ENCODE measurements at regions not wholly inside any gene's neighbourhood (a gene's known extent, or its start where the extent isn't known, plus 50 kb on each side); places are given as distances from the start of the nearest gene placed in this dataset.

- H4K20me1 ChIP-seq (replicated peaks; ENCODE audit: control insufficient read depth, extremely low read depth, insufficient read depth, low read length), result no peaks in the 10 kb centered on the region
- H3K9ac ChIP-seq (replicated peaks; ENCODE audit: extremely low read depth, insufficient read depth, low read length), result no peak overlapping the region
- intact Hi-C loops (cut with micrococcal nuclease), result no loop called here
- H3K4me1 ChIP-seq (ENCODE audit: control insufficient read depth, extremely low read depth, insufficient read depth, low read length), result no peaks in the 10 kb centered on the region
- FAIRE-seq (no peak), DNase-seq (ENCODE audit: low read depth, low spot score) (no peak)
- no peaks in the 10 kb centered on the region for H3K9me3 ChIP-seq (replicated peaks; ENCODE audit: control insufficient read depth, insufficient read depth, low read length)
- H3K79me2 ChIP-seq (ENCODE audit: control insufficient read depth, insufficient read depth, low read length), result no peaks in the 10 kb centered on the region
- H3K27me3 ChIP-seq (ENCODE audit: control insufficient read depth in 2 of 2, insufficient read depth in 2 of 2, low read length in 2 of 2), result no peaks in the 10 kb centered on the region
- no peak overlapping the region for H3K4me3 ChIP-seq (replicated peaks in 1 of 3; ENCODE audit: insufficient read depth in 1 of 3, low read depth in 1 of 3, low read length in 3 of 3)
- ChIA-PET CTCF (no interaction called here), POLR2A (no interaction called here)
- BruUV-seq (replicated peaks), result no TSS peak
- no peak for TF ChIP-seq JUN (IDR thresholded peaks at IDR 0.05; ENCODE audit: borderline replicate concordance, insufficient read depth, insufficient read length, low read depth)
- no peak for TF ChIP-seq FOS (IDR thresholded peaks at IDR 0.05; ENCODE audit: borderline replicate concordance, insufficient read depth, low read length)
- TF ChIP-seq MYC (IDR thresholded peaks at IDR 0.05; ENCODE audit: low read depth, low read length), result no peak
- TF ChIP-seq GATA2 (IDR thresholded peaks at IDR 0.05; ENCODE audit: insufficient read depth, insufficient read length, low read depth, low read length), result no peak
- no peak for TF ChIP-seq MAX (IDR thresholded peaks at IDR 0.05; ENCODE audit: insufficient read depth, insufficient read length)
- no peak for TF ChIP-seq POLR2AphosphoS5 (IDR thresholded peaks at IDR 0.05; ENCODE audit: insufficient read depth, low read depth, low read length)
- TF ChIP-seq EZH2 (IDR thresholded peaks at IDR 0.05; ENCODE audit: borderline replicate concordance, low read depth, low read length, severe bottlenecking), result no peak
- TF ChIP-seq POLR2A (IDR thresholded peaks at IDR 0.05; ENCODE audit: low read depth, low read length), result no peak
- TF ChIP-seq CTCF (IDR thresholded peaks at IDR 0.05; ENCODE audit: extremely low read depth in 1 of 2, insufficient read depth in 1 of 2, low read depth in 1 of 2, low read length in 2 of 2), result no peak
- no peaks in the 10 kb centered on the region for H3K36me3 ChIP-seq (ENCODE audit: control insufficient read depth in 2 of 2, extremely low read depth in 1 of 2, insufficient read depth in 2 of 2, low read length in 2 of 2)
- dilution Hi-C loops (cut with MboI; ENCODE audit: extremely low pct_ligation_motif_present, low sequenced_read_pairs), result no loop called here
- H3K4me2 ChIP-seq (ENCODE audit: insufficient read depth, low read length), result no peak overlapping the region
- no peak overlapping the region for H3K27ac ChIP-seq (ENCODE audit: insufficient read depth, low read depth, low read length)
- no peak overlapping the region for H2AFZ ChIP-seq (ENCODE audit: low read depth, low read length)
- H3K9me1 ChIP-seq (replicated peaks; ENCODE audit: control insufficient read depth, extremely low read depth, insufficient read depth, low read length), result no peaks in the 10 kb centered on the region
These were observed 158.6 kb downstream of the ICE1 start for GRCh38 chr5:5581080-5581479.
